ENCODE measurements at regions not wholly inside any gene's neighbourhood (a gene's known extent, or its start where the extent isn't known, plus 50 kb on each side); places are given as distances from the start of the nearest gene placed in this dataset.

DNA sequence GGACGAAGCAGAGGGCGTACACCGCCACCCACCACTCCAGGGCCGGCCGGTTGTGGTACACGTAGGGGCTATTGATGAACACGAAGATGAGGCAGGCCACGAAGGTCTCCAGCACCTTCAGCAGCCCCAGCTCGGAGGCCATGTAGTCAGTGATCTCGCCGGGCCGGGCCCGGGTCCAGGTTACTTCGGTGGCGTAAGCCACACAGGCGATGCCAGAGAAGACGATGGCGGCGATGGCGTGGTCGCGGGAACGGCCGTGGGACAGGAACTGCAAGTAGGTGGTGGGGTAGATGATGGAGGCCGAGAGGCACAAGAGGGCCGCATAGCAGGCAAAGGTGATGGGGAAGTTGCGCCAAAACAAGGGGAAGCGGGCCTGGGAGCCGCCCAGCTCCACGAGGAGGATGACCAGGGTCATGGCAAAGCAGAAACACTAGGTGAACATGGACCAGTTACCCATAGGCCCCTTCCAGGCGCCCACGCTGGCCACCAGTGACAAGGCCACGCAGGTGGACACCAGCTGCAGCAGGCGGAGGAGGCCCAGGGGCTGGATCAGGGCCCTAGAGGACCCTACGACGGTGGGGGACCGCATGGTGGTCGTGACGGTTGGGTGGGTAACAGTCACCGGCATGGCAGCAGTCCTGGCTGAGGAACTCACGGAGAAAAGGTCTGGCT lies 128.4 kb upstream of the FAM98A start:
- CTCF ChIA-PET: no interaction called here
- intact Hi-C loops (cut with micrococcal nuclease; ENCODE audit: unreplicated experiment): no loop called here

GRCh38 chr2:33726415-33726814 lies 127.3 kb upstream of the FAM98A start:
- CTCF ChIA-PET: no interaction called here
- intact Hi-C loops (cut with micrococcal nuclease; ENCODE audit: unreplicated experiment): no loop called here

More for the DNA sequence above, 128.4 kb upstream of the FAM98A start:
- Mint-ChIP-seq H3K27ac (ENCODE audit: unreplicated experiment) (no peak overlapping the region), H3K9me3 (ENCODE audit: low read depth, unreplicated experiment) (peaks cover 15% of the 10 kb centered on the region), H3K4me1 (ENCODE audit: low read depth, unreplicated experiment) (no peaks in the 10 kb centered on the region), H3K27me3 (ENCODE audit: unreplicated experiment) (no peaks in the 10 kb centered on the region), H3K36me3 (ENCODE audit: insufficient read depth, unreplicated experiment) (no peaks in the 10 kb centered on the region), H3K4me3 (ENCODE audit: low read depth, unreplicated experiment) (no peak overlapping the region)
- no TSS peak for BruUV-seq (replicated peaks)
- no peak for DNase-seq
- TF ChIP-seq CTCF (IDR thresholded peaks at IDR 0.05; ENCODE audit: unreplicated experiment): no peak

GRCh38 chr2:33723329-33723728 lies 124.2 kb upstream of the FAM98A start:
- intact Hi-C loops (cut with micrococcal nuclease; ENCODE audit: unreplicated experiment): no loop called here
- no peak for DNase-seq
- H3K9me3 Mint-ChIP-seq (ENCODE audit: low read depth, unreplicated experiment): peaks cover 18% of the 10 kb centered on the region
- TF ChIP-seq CTCF (IDR thresholded peaks at IDR 0.05; ENCODE audit: unreplicated experiment): no peak
- no peaks in the 10 kb centered on the region for H3K4me1 Mint-ChIP-seq (ENCODE audit: low read depth, unreplicated experiment)
- no peaks in the 10 kb centered on the region for H3K36me3 Mint-ChIP-seq (ENCODE audit: insufficient read depth, unreplicated experiment)
- no peaks in the 10 kb centered on the region for H3K27me3 Mint-ChIP-seq (ENCODE audit: unreplicated experiment)
- CTCF ChIA-PET: no interaction called here
- BruUV-seq (replicated peaks): no TSS peak
- H3K4me3 Mint-ChIP-seq (ENCODE audit: low read depth, unreplicated experiment): no peak overlapping the region
- H3K27ac Mint-ChIP-seq (ENCODE audit: unreplicated experiment): no peak overlapping the region

More at GRCh38 chr2:33726415-33726814, 127.3 kb upstream of the FAM98A start:
- no peak overlapping the region for H3K4me3 Mint-ChIP-seq (ENCODE audit: low read depth, unreplicated experiment)
- H3K27ac Mint-ChIP-seq (ENCODE audit: unreplicated experiment): no peak overlapping the region
- H3K9me3 Mint-ChIP-seq (ENCODE audit: low read depth, unreplicated experiment): peaks cover 13% of the 10 kb centered on the region
- no peak for DNase-seq
- BruUV-seq (replicated peaks): no TSS peak
- no peaks in the 10 kb centered on the region for H3K4me1 Mint-ChIP-seq (ENCODE audit: low read depth, unreplicated experiment)
- no peak for TF ChIP-seq CTCF (IDR thresholded peaks at IDR 0.05; ENCODE audit: unreplicated experiment)
- no peaks in the 10 kb centered on the region for H3K36me3 Mint-ChIP-seq (ENCODE audit: insufficient read depth, unreplicated experiment)
- no peaks in the 10 kb centered on the region for H3K27me3 Mint-ChIP-seq (ENCODE audit: unreplicated experiment)

- intact Hi-C loops (cut with micrococcal nuclease; ENCODE audit: unreplicated experiment): no loop called here
- H3K4me1 Mint-ChIP-seq (ENCODE audit: low read depth, unreplicated experiment): no peaks in the 10 kb centered on the region
- BruUV-seq (replicated peaks): no TSS peak
- H3K27me3 Mint-ChIP-seq (ENCODE audit: unreplicated experiment): no peaks in the 10 kb centered on the region
- H3K36me3 Mint-ChIP-seq (ENCODE audit: insufficient read depth, unreplicated experiment): no peaks in the 10 kb centered on the region
- no peak for TF ChIP-seq CTCF (IDR thresholded peaks at IDR 0.05; ENCODE audit: unreplicated experiment)
- H3K27ac Mint-ChIP-seq (ENCODE audit: unreplicated experiment): no peak overlapping the region
- H3K4me3 Mint-ChIP-seq (ENCODE audit: low read depth, unreplicated experiment): no peak overlapping the region
- peaks cover 18% of the 10 kb centered on the region for H3K9me3 Mint-ChIP-seq (ENCODE audit: low read depth, unreplicated experiment)
- no peak for DNase-seq
- CTCF ChIA-PET: no interaction called here
These were observed 120.0 kb upstream of the FAM98A start for GRCh38 chr2:33719067-33719466.
